GM06990 (cell line): ENCODE measurements at regions not wholly inside any gene's neighbourhood (a gene's known extent, or its start where the extent isn't known, plus 50 kb on each side); places are given as distances from the start of the nearest gene placed in this dataset.
"Not testable (repeated sequence)": the region's sequence is repeated elsewhere in the genome, so short reads cannot be mapped to it uniquely, and the experiment has no call there.

ENCODE experiments used
- DNase-seq: peaks from one replicate; pipeline ENCODE4 v3.0.0-alpha.2; 2011; ENCODE audit not compliant: insufficient read length; ENCODE audit errors: extremely low read depth
- H3K27me3 ChIP-seq: replicated peaks from 2 replicates; pipeline ENCODE4 v1.6.0; 2011; ENCODE audit warnings: low read length; ENCODE audit not compliant: control insufficient read depth, insufficient read depth
- H3K36me3 ChIP-seq: 2 replicates; pipeline ENCODE4 v1.5.1; 2011; ENCODE audit warnings: low read length; ENCODE audit not compliant: control insufficient read depth, insufficient read depth
- H3K4me3 ChIP-seq: replicated peaks from 2 replicates; pipeline ENCODE4 v1.5.1; 2011; ENCODE audit warnings: low read depth, mild to moderate bottlenecking, control low read depth, low read length
- TF ChIP-seq, protein P1 (sequence below): IDR thresholded peaks from 2 replicates; pipeline ENCODE4 v1.5.1; 2011; ENCODE audit warnings: low read length, control low read depth, mild to moderate bottlenecking, inconsistent platforms; ENCODE audit not compliant: insufficient read depth, poor library complexity, severe bottlenecking

GRCh38 chr20:40009542-40009941, 679.5 kb downstream of the MAFB start:
- no peak for DNase-seq
- H3K27me3 ChIP-seq, result no peaks in the 10 kb centered on the region; the same call in 1 of the 2 replicates
- H3K36me3 ChIP-seq, result no peaks in the 10 kb centered on the region
- TF ChIP-seq, protein P1, sequence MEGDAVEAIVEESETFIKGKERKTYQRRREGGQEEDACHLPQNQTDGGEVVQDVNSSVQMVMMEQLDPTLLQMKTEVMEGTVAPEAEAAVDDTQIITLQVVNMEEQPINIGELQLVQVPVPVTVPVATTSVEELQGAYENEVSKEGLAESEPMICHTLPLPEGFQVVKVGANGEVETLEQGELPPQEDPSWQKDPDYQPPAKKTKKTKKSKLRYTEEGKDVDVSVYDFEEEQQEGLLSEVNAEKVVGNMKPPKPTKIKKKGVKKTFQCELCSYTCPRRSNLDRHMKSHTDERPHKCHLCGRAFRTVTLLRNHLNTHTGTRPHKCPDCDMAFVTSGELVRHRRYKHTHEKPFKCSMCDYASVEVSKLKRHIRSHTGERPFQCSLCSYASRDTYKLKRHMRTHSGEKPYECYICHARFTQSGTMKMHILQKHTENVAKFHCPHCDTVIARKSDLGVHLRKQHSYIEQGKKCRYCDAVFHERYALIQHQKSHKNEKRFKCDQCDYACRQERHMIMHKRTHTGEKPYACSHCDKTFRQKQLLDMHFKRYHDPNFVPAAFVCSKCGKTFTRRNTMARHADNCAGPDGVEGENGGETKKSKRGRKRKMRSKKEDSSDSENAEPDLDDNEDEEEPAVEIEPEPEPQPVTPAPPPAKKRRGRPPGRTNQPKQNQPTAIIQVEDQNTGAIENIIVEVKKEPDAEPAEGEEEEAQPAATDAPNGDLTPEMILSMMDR, result no peak
- H3K4me3 ChIP-seq, result no peak overlapping the region

GRCh38 chr20:40008177-40008576, 680.9 kb downstream of the MAFB start:
- Histone ChIP-seq H3K27me3 (no peaks in the 10 kb centered on the region; the same call in 1 of the 2 replicates), H3K4me3 (no peak overlapping the region), H3K36me3 (no peaks in the 10 kb centered on the region)
- TF ChIP-seq, protein P1, result no peak
- DNase-seq, result no peak

GRCh38 chr20:40006168-40006860, 682.7 kb downstream of the MAFB start:
- H3K36me3 ChIP-seq, result no peaks in the 10 kb centered on the region
- no peak for DNase-seq
- no peak overlapping the region for H3K4me3 ChIP-seq
- TF ChIP-seq, protein P1, result no peak
- no peaks in the 10 kb centered on the region; the same call in 1 of the 2 replicates for H3K27me3 ChIP-seq

GRCh38 chr20:40004092-40004491, 684.9 kb downstream of the MAFB start:
- DNase-seq, H3K4me3 ChIP-seq, H3K27me3 ChIP-seq, H3K36me3 ChIP-seq: not testable (repeated sequence)

DNA sequence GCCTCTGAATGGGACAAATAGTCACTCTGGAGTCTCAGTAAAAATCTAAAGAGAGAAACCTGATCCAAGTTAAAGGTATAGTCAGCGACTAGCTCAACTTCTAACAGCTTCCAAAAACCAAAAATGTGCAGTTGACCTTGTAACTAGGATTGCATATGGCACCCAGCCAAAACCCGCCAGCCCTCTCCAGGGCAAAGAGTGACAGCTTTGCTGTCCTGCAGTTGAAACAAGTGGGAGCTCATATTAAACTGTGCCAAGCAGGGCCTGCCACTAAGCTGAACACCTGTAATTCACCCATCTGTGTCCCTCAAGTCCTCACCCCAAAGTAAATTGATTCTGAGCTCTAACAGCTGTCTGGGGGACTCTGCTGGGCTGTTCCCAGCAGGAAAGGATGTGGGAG, 695.3 kb downstream of the MAFB start:
- H3K4me3 ChIP-seq, result no peak overlapping the region
- H3K27me3 ChIP-seq, result no peaks in the 10 kb centered on the region
- TF ChIP-seq, protein P1, result no peak
- H3K36me3 ChIP-seq, result no peaks in the 10 kb centered on the region
- DNase-seq, result no peak

DNA sequence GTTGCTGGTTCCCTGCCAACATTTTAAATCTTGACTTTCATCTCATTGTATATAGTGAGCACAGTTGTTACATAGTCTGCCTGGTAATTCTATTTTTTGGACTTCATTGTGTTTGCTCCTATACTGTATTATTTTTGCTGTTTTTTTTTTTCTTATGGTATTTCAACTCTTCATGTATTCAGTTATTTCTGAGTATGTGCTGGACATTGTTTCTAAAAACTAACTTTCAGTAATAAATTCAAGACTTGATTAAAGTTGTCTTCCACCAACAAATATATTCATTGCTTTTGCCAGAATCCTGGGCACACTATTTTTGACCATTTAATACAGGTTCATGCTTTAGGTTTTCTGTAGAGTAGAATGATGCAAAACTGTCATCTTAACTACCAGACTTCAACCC, 698.3 kb downstream of the MAFB start:
- TF ChIP-seq, protein P1, result no peak
- DNase-seq, result no peak
- H3K36me3 ChIP-seq, result no peaks in the 10 kb centered on the region
- H3K4me3 ChIP-seq, result no peak overlapping the region
- H3K27me3 ChIP-seq, result no peaks in the 10 kb centered on the region
